ENCODE measurements at regions not wholly inside any gene's neighbourhood (a gene's known extent, or its start where the extent isn't known, plus 50 kb on each side); places are given as distances from the start of the nearest gene placed in this dataset.

DNA sequence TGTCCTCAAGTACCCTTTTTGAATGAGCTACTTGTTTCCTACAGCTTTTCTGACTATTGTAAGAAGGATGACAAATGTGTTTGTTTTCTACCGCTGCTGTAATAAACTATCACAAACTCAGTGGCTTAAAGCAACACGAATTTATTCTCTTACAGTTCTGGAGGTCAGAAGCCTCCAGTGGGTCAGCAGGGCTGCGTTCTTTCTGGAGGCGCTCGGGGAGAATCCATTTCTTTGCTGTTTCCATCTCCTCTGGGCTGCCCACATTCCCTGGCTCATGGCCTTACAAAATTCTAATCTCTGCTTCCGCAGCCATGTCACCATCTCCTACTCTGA, 128.5 kb downstream of the SPP2 start:
- H3K4me3 ChIP-seq: no peak overlapping the region
- no peak for DNase-seq (ENCODE audit: low spot score in 2 of 2)
- no peaks in the 10 kb centered on the region for H3K4me1 ChIP-seq
- H3K27ac ChIP-seq: no peak overlapping the region
- no peaks in the 10 kb centered on the region for H3K9me3 ChIP-seq
- TF ChIP-seq POLR2A (IDR thresholded peaks at IDR 0.05) (no peak), EP300 (IDR thresholded peaks at IDR 0.05) (no peak)
- TF ChIP-seq, protein P1, sequence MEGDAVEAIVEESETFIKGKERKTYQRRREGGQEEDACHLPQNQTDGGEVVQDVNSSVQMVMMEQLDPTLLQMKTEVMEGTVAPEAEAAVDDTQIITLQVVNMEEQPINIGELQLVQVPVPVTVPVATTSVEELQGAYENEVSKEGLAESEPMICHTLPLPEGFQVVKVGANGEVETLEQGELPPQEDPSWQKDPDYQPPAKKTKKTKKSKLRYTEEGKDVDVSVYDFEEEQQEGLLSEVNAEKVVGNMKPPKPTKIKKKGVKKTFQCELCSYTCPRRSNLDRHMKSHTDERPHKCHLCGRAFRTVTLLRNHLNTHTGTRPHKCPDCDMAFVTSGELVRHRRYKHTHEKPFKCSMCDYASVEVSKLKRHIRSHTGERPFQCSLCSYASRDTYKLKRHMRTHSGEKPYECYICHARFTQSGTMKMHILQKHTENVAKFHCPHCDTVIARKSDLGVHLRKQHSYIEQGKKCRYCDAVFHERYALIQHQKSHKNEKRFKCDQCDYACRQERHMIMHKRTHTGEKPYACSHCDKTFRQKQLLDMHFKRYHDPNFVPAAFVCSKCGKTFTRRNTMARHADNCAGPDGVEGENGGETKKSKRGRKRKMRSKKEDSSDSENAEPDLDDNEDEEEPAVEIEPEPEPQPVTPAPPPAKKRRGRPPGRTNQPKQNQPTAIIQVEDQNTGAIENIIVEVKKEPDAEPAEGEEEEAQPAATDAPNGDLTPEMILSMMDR (IDR thresholded peaks at IDR 0.05): no peak
- peaks cover 0 to 5% of the 10 kb centered on the region in 2 donors for H3K27me3 ChIP-seq
- 57 to 76% methylated on average over 6 of the region's 6 CpGs for WGBS, 2 donors
- no peaks in the 10 kb centered on the region for H3K36me3 ChIP-seq

DNA sequence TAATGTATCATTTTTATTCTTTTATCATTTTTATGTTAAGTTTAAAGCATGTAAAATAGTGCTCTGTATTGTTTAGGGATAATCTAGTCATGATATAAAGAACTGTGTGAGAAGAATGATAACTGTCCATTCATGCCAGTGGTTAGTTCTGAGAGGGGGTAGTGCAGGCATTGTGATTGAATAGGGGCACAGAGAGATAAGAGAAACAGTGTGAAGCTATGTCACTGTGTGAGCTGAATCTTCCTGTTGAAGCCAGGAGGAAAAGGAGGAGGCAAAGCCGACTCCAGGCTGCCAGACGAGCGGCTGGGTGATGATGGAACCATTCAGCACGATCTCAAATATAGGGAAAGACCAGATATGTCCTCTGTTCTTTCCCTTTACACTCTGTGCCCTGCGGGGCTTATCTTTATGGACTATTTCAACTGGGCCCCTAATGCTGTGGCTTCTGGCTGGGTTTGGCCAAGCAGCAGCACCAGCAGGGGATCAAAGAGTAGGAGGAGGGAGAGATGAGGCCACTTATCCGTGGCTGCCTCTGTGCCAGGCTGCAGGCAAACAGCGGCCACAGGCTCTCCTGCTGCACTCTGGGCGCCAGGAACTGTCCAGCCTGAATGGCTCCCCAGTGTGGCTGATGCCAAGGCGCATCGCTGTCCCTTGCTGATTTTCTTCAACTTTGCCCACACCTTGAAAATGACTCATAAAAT, 128.0 kb downstream of the SPP2 start:
- TF ChIP-seq, protein P1 (IDR thresholded peaks at IDR 0.05): no peak
- TF ChIP-seq POLR2A (IDR thresholded peaks at IDR 0.05) (no peak), EP300 (IDR thresholded peaks at IDR 0.05) (no peak)
- Histone ChIP-seq H3K36me3 (no peaks in the 10 kb centered on the region), H3K27me3 (peaks cover 0 to 5% of the 10 kb centered on the region in 2 donors), H3K4me1 (no peaks in the 10 kb centered on the region), H3K9me3 (no peaks in the 10 kb centered on the region), H3K27ac (no peak overlapping the region), H3K4me3 (no peak overlapping the region)
- DNase-seq (ENCODE audit: low spot score in 2 of 2): no peak
- 44 to 56% methylated on average over 10 of the region's 10 CpGs for WGBS, 2 donors

DNA sequence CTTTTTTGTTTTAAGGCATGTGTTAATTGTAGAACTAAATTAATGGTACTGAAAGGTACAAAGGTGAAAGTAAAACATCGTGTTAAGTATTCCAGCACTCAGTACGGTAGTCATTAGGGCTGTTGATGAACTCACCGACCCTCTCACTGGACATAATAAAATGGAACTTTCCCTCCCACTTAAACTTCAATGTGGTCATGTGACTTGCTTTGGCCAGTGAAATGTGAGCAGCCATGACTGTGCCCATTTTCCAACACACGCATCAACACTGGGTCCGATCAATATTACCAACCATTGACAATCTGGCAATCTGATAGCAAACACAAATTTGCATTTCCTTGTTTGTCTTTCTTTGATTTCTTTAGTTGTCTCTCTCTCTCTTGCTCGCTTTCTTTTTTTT, 125.1 kb downstream of the SPP2 start:
- no peak overlapping the region for H3K4me3 ChIP-seq
- no peak overlapping the region for H3K27ac ChIP-seq
- no peaks in the 10 kb centered on the region for H3K4me1 ChIP-seq
- 85 to 88% methylated on average over 6 of the region's 6 CpGs for WGBS, 2 donors
- H3K9me3 ChIP-seq: no peaks in the 10 kb centered on the region
- TF ChIP-seq, protein P1 (IDR thresholded peaks at IDR 0.05): no peak
- no peak for TF ChIP-seq EP300 (IDR thresholded peaks at IDR 0.05)
- TF ChIP-seq POLR2A (IDR thresholded peaks at IDR 0.05): no peak
- no peaks in the 10 kb centered on the region for H3K36me3 ChIP-seq
- DNase-seq (ENCODE audit: low spot score in 2 of 2): no peak
- no peaks in the 10 kb centered on the region for H3K27me3 ChIP-seq

DNA sequence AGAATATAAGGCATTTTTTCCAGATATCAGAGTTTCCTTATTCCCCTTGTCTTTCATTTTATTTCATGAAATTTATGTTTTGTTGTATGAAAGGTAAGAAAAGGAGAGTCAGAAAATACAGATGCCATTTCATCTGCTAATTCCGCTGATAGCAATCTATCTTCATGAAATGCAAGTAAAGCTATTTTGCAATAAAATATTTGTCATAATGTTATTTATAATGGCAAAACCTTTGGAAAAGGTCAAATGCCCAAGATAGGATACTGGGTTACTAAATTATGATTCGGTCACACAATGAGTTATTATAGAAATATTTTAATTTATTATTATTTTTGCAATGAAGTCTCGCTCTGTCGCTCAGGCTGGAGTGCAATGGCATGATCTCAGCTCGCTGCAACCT, 124.2 kb downstream of the SPP2 start:
- 89 to 94% methylated on average over 5 of the region's 5 CpGs for WGBS, 2 donors
- TF ChIP-seq EP300 (IDR thresholded peaks at IDR 0.05) (no peak), POLR2A (IDR thresholded peaks at IDR 0.05) (no peak)
- TF ChIP-seq, protein P1 (IDR thresholded peaks at IDR 0.05): no peak
- H3K4me1 ChIP-seq: peaks cover 0 to 3% (median 0%) of the 10 kb centered on the region in 4 donors
- H3K4me3 ChIP-seq: no peak overlapping the region
- no peaks in the 10 kb centered on the region for H3K27me3 ChIP-seq
- H3K36me3 ChIP-seq: no peaks in the 10 kb centered on the region
- no peak overlapping the region for H3K27ac ChIP-seq
- no peak for DNase-seq (ENCODE audit: low spot score in 2 of 2)
- H3K9me3 ChIP-seq: no peaks in the 10 kb centered on the region

DNA sequence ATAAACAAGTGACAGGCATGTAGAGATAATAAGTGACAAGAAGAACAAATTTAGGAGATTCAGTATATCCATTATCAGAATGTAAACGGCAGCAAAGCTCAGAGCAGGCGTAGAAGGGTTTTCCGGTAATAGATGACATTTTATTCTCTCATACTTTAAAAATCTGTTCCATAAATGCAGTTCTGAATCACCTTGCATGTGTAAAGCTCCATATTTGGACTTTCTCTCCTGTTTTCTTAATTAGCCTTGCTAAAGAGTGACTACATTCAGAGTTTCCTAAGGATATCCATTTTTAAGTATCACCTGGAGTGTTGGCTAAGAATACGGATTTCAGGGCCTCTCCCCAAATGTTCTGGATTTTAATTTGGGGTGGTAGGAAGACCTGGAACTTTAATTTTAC, 122.0 kb downstream of the SPP2 start:
- WGBS, 2 donors: 92% methylated on average over 4 of the region's 4 CpGs

More for the DNA sequence above, 122.0 kb downstream of the SPP2 start:
- no peaks in the 10 kb centered on the region for H3K9me3 ChIP-seq
- DNase-seq (ENCODE audit: low spot score in 2 of 2): no peak
- no peaks in the 10 kb centered on the region for H3K36me3 ChIP-seq
- TF ChIP-seq, protein P1 (IDR thresholded peaks at IDR 0.05): no peak
- TF ChIP-seq POLR2A (IDR thresholded peaks at IDR 0.05): no peak
- TF ChIP-seq EP300 (IDR thresholded peaks at IDR 0.05): no peak
- H3K27me3 ChIP-seq: no peaks in the 10 kb centered on the region
- no peak overlapping the region for H3K27ac ChIP-seq
- H3K4me1 ChIP-seq: peaks cover 0 to 12% (median 0%) of the 10 kb centered on the region in 4 donors
- H3K4me3 ChIP-seq: no peak overlapping the region
